HG03520 (cell line): ENCODE measurements at regions not wholly inside any gene's neighbourhood (a gene's known extent, or its start where the extent isn't known, plus 50 kb on each side); places are given as distances from the start of the nearest gene placed in this dataset.

ENCODE experiments used
- ATAC-seq: cut with Tn5 transposase; IDR thresholded peaks from one replicate; pipeline ENCODE4 v1.9.1; 2021; ENCODE audit warnings: mild to moderate bottlenecking, moderate library complexity; ENCODE audit not compliant: unreplicated experiment

GRCh38 chr12:60981473-60981872 is 1278.7 kb upstream of the USP15 start:
- no peak for ATAC-seq

GRCh38 chr12:60992087-60992486 is 1268.1 kb upstream of the USP15 start:
- no peak for ATAC-seq

- no peak for ATAC-seq
Observed at GRCh38 chr12:60995256-60995825, 1264.9 kb upstream of the USP15 start.

GRCh38 chr12:60997869-60998378 is 1262.3 kb upstream of the USP15 start:
- no peak for ATAC-seq

- no peak for ATAC-seq
Observed at GRCh38 chr12:61009192-61009591, 1251.0 kb upstream of the USP15 start.

GRCh38 chr12:61011767-61012423 is 1248.3 kb upstream of the USP15 start:
- ATAC-seq = no peak

- ATAC-seq = no peak
Observed at GRCh38 chr12:61018571-61018970, 1241.6 kb upstream of the USP15 start.

- no peak for ATAC-seq
Observed at GRCh38 chr12:61023231-61023630, 1237.0 kb upstream of the USP15 start.

GRCh38 chr12:61029516-61029915 is 1230.7 kb upstream of the USP15 start:
- ATAC-seq = no peak

- ATAC-seq = no peak
Observed at GRCh38 chr12:61037792-61038191, 1222.4 kb upstream of the USP15 start.

GRCh38 chr12:61043838-61044237 is 1216.4 kb upstream of the USP15 start:
- no peak for ATAC-seq

GRCh38 chr12:61044766-61045165 is 1215.4 kb upstream of the USP15 start:
- no peak for ATAC-seq

- ATAC-seq = no peak
Observed at GRCh38 chr12:61070640-61071414, 1189.4 kb upstream of the USP15 start.

GRCh38 chr12:61072717-61073116 is 1187.5 kb upstream of the USP15 start:
- no peak for ATAC-seq

- no peak for ATAC-seq
Observed at GRCh38 chr12:61095111-61095510, 1165.1 kb upstream of the USP15 start.

GRCh38 chr12:61098031-61098580 is 1162.1 kb upstream of the USP15 start:
- ATAC-seq = no peak

GRCh38 chr12:61107118-61107517 is 1153.1 kb upstream of the USP15 start:
- no peak for ATAC-seq

- ATAC-seq = no peak
Observed at GRCh38 chr12:61111218-61111617, 1149.0 kb upstream of the USP15 start.

- ATAC-seq = no peak
Observed at GRCh38 chr12:61137677-61138414, 1122.4 kb upstream of the USP15 start.

- ATAC-seq = no peak
Observed at GRCh38 chr12:61138415-61138759, 1121.8 kb upstream of the USP15 start.

GRCh38 chr12:61161961-61162360 is 1098.2 kb upstream of the USP15 start:
- ATAC-seq = no peak
